ENCODE measurements at regions not wholly inside any gene's neighbourhood (a gene's known extent, or its start where the extent isn't known, plus 50 kb on each side); places are given as distances from the start of the nearest gene placed in this dataset.

DNA sequence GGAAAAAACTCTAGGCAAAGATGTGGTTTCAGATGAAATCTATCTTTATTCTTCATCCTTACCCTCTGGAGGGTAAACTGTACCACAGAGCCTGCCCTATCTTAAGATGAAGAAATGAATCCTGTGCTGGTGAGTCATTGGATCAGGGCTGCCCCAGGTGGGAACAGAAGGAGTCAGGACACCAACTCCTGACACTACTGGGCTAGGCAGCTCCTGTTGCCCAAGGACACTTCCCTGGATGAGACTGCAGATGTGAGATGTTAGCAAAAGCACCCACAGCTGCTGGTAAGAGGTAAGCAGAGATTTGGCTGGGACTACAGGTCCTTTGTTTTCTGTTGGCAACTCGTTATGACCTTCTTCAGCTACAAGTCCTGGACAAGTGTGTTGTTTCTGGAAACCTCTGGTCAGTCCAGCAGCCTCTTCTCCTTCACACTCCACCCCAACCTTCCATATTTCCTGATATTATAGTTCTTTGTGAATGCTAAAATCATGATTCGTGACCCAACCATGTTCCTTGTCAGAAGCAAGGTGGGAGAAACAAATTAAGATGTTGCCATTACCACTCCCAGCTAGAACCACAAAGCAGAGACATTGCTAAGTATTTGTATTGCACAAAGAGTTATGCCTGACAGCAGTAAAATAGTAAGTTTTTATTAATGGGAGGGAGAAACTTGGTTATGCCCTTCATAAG, 104.2 kb upstream of the TGFBR2 start:
- TF ChIP-seq, protein P1, sequence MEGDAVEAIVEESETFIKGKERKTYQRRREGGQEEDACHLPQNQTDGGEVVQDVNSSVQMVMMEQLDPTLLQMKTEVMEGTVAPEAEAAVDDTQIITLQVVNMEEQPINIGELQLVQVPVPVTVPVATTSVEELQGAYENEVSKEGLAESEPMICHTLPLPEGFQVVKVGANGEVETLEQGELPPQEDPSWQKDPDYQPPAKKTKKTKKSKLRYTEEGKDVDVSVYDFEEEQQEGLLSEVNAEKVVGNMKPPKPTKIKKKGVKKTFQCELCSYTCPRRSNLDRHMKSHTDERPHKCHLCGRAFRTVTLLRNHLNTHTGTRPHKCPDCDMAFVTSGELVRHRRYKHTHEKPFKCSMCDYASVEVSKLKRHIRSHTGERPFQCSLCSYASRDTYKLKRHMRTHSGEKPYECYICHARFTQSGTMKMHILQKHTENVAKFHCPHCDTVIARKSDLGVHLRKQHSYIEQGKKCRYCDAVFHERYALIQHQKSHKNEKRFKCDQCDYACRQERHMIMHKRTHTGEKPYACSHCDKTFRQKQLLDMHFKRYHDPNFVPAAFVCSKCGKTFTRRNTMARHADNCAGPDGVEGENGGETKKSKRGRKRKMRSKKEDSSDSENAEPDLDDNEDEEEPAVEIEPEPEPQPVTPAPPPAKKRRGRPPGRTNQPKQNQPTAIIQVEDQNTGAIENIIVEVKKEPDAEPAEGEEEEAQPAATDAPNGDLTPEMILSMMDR (IDR thresholded peaks at IDR 0.05) = no peak
- TF ChIP-seq POLR2AphosphoS5 (IDR thresholded peaks at IDR 0.05) = no peak
- no peak for TF ChIP-seq POLR2A (IDR thresholded peaks at IDR 0.05)
